Tibial nerve (tissue), 4 donors: ENCODE measurements at regions not wholly inside any gene's neighbourhood (a gene's known extent, or its start where the extent isn't known, plus 50 kb on each side); places are given as distances from the start of the nearest gene placed in this dataset.

ENCODE experiments used
- DNase-seq, 2 donors: peaks; one replicate each; pipeline ENCODE4 v3.0.0-alpha.2; 2019; ENCODE audit warnings: low spot score in 2 of 2
- H3K27ac ChIP-seq, 4 donors: fragments of 200-600 bp; sonication (generic) in 3 of 4; one replicate each; pipeline ENCODE4 v1.5.1; 2017 to 2019; ENCODE audit warnings: mild to moderate bottlenecking in 1 of 4
- H3K27me3 ChIP-seq, 2 donors: fragments of 200-600 bp; sonication (generic) in 1 of 2; one replicate each; pipeline versions ENCODE4 v1.5.1 to v1.6.0; 2017 to 2019
- H3K36me3 ChIP-seq, 3 donors: fragments of 200-600 bp; sonication (generic); one replicate each; pipeline ENCODE4 v1.5.1; 2018 to 2019
- H3K4me1 ChIP-seq, 4 donors: fragments of 200-600 bp; sonication (generic) in 3 of 4; one replicate each; pipeline ENCODE4 v1.5.1; 2017 to 2019
- H3K4me3 ChIP-seq, 4 donors: fragments of 200-600 bp; sonication (generic) in 3 of 4; one replicate each; pipeline ENCODE4 v1.5.1; 2017 to 2019; ENCODE audit warnings: mild to moderate bottlenecking in 1 of 4, moderate library complexity in 1 of 4
- H3K9me3 ChIP-seq, 4 donors: fragments of 200-600 bp; sonication (generic) in 3 of 4; one replicate each; pipeline ENCODE4 v1.5.1; 2017 to 2019
- CTCF ChIP-seq, 5 experiments: fragments of 200-600 bp in 3 of 5; fragments of 450-650 bp in 2 of 5; sonication (generic) in 3 of 5; IDR thresholded peaks; one replicate each; pipeline ENCODE4 v1.5.1; 2016 to 2019; ENCODE audit warnings: antibody characterized with exemption in 5 of 5, mild to moderate bottlenecking in 3 of 5, moderate library complexity in 2 of 5
- EP300 ChIP-seq, 2 donors: sonication (generic); formaldehyde crosslinking; IDR thresholded peaks; one replicate each; pipeline ENCODE4 v1.6.1; 2017; ENCODE audit warnings: antibody characterized with exemption in 2 of 2, mild to moderate bottlenecking in 1 of 2
- POLR2A ChIP-seq, 2 donors: fragments of 450-650 bp; IDR thresholded peaks; one replicate each; pipeline ENCODE4 v1.6.1; 2017; ENCODE audit warnings: antibody characterized with exemption in 2 of 2, mild to moderate bottlenecking in 2 of 2, moderate library complexity in 2 of 2
- WGBS, 2 donors: methylation state at CpG; one replicate each; pipeline ENCODE4 v1.1.5; 2018; 5-methylcytosine and 5-hydroxymethylcytosine counted together

DNA sequence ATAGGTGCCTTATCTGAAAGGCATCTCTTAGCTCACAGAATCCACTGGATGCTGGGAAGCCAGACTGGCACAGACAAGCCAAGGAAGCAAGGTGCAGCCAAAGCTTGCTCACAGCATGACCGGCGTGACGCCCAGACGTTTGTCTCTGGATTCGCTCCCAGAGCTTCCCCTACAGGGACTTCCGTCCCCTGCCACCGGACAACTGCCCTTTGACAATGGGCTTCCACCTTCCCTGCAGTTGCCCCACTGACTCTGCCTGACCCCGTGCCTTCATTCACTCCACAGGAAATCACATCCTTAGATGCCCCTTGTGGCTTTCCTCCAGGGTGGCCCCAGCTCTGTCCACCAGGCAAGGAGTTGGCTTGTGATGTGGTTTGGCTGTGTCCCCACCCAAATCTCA is 94.8 kb upstream of the CDH4 start:
- Histone ChIP-seq H3K4me3 (no peak overlapping the region), H3K27me3 (no peaks in the 10 kb centered on the region), H3K9me3 (peaks cover 0 to 12% (median 0%) of the 10 kb centered on the region in 4 donors), H3K27ac (no peak overlapping the region), H3K36me3 (no peaks in the 10 kb centered on the region), H3K4me1 (no peaks in the 10 kb centered on the region)
- no peak for TF ChIP-seq CTCF (IDR thresholded peaks at IDR 0.05)
- no peak for TF ChIP-seq POLR2A (IDR thresholded peaks at IDR 0.05)
- 90 to 93% methylated on average over 8 of the region's 8 CpGs for WGBS, 2 donors
- no peak for DNase-seq

- no peaks in the 10 kb centered on the region for H3K4me1 ChIP-seq
- 52 to 74% methylated on average over 17 of the region's 17 CpGs for WGBS, 2 donors
- peaks cover 0 to 12% (median 0%) of the 10 kb centered on the region in 4 donors for H3K9me3 ChIP-seq
- H3K27me3 ChIP-seq: no peaks in the 10 kb centered on the region
- no peak overlapping the region for H3K27ac ChIP-seq
- H3K36me3 ChIP-seq: no peaks in the 10 kb centered on the region
- TF ChIP-seq CTCF (IDR thresholded peaks at IDR 0.05) (no peak), EP300 (IDR thresholded peaks at IDR 0.05) (no peak), POLR2A (IDR thresholded peaks at IDR 0.05) (no peak)
- DNase-seq: no peak
- no peak overlapping the region for H3K4me3 ChIP-seq
Observed at GRCh38 chr20:61159957-61160686, 91.9 kb upstream of the CDH4 start.

DNA sequence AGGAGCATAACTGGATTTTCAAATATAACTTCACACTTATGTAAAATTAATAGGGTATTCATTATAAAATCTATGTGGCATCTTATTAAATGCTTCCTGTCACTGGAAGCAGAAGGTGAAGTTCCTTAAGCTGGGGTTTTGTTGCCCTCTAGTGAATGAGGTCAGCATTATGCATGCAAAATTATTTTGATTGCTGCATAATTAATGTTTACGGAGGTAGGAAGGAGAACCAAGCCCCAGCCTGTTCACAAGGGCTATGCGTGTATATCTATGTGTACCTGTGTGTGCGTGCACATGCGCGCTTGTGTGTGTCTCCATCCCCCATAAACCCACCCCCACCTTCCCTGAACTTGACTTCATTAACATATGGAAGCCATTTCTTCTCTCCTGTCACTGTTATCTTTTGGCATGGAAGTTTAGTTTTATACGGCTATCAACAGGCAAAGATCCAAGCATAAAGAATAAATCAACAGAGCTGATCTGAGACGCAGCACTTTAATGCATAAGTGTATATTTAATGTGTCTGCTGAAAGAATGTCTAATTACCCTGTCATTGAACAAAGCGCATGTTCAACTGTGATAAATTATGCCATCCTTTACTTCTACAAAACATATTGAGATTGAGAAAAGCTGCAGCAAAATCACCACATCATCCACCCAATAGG is 90.2 kb upstream of the CDH4 start:
- Histone ChIP-seq H3K4me3 (no peak overlapping the region), H3K9me3 (peaks cover 0 to 12% (median 0%) of the 10 kb centered on the region in 4 donors), H3K4me1 (no peaks in the 10 kb centered on the region), H3K36me3 (no peaks in the 10 kb centered on the region), H3K27ac (no peak overlapping the region), H3K27me3 (no peaks in the 10 kb centered on the region)
- no peak for DNase-seq
- no peak for TF ChIP-seq EP300 (IDR thresholded peaks at IDR 0.05)
- TF ChIP-seq CTCF (IDR thresholded peaks at IDR 0.05): no peak
- no peak for TF ChIP-seq POLR2A (IDR thresholded peaks at IDR 0.05)
- WGBS, 2 donors: 57 to 66% methylated on average over 8 of the region's 8 CpGs

GRCh38 chr20:61162451-61162850 is 89.6 kb upstream of the CDH4 start:
- 82% methylated on average over 12 of the region's 12 CpGs for WGBS, 2 donors

More at GRCh38 chr20:61162451-61162850, 89.6 kb upstream of the CDH4 start:
- Histone ChIP-seq H3K4me1 (no peaks in the 10 kb centered on the region), H3K4me3 (no peak overlapping the region), H3K27ac (no peak overlapping the region), H3K9me3 (peaks cover 0 to 8% (median 0%) of the 10 kb centered on the region in 4 donors), H3K36me3 (no peaks in the 10 kb centered on the region), H3K27me3 (no peaks in the 10 kb centered on the region)
- DNase-seq: no peak
- TF ChIP-seq POLR2A (IDR thresholded peaks at IDR 0.05) (no peak), EP300 (IDR thresholded peaks at IDR 0.05) (no peak), CTCF (IDR thresholded peaks at IDR 0.05) (no peak)
